HG03571 (cell line): ENCODE measurements at regions not wholly inside any gene's neighbourhood (a gene's known extent, or its start where the extent isn't known, plus 50 kb on each side); places are given as distances from the start of the nearest gene placed in this dataset.

Experiments
- ATAC-seq: cut with Tn5 transposase; IDR thresholded peaks from one replicate; pipeline ENCODE4 v1.9.1; 2021; ENCODE audit not compliant: unreplicated experiment

DNA sequence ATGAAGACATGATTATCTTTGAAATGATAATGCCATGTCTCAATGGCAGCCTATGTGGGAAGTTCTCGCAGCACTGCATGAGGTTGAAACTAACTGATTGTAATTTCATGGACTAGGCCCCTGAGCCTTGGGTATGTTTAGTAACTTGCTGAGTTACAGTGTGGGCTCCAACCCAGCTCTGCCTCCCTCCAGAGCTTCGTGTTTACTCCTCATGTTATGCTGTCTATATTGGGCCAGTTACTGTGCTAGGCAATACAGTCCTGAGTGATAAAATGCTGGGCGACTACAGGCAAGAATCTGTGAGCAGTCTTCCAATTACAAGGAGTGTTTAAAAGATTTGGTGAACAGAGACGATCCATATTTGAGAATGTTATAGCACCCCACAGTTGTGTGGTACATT lies 530.1 kb upstream of the CDH2 start:
- no peak for ATAC-seq

DNA sequence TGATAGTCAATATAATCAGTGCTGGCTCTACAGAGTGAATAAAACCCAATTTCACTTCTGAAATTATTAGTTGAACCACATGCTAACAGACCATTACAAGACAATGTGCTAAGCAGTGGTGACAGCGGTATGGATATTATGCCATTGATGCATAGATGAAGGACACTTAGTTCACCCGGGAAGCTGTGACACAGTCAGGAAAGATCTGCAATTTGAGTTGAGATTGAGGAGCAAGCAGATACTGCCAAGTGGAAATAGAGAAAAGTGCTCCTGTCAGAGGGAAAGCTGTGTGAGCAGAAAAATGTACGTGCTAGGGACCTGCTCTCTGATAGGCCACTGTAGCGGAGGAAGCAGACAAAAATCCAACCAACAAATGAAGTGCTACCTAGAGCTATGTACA lies 529.5 kb upstream of the CDH2 start:
- ATAC-seq: no peak

DNA sequence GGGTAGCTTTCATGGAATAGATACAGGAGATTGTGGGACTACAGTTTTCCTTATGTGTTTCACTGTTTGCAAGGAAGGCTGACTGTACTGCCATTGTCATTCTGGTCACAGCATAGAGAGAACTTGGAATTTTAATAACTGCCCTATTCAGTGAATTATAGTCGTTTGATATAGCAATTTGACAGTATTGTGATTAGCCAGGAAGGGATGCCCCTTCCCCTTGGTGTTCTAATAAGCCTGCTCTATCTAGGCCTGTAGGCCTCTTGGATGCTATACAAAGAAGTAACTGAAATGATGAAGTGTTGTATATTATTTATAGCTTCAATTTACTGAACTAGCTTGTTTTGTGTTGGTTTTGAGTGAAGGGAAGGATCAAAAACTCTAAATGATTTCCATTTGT lies 528.6 kb upstream of the CDH2 start:
- ATAC-seq: no peak

DNA sequence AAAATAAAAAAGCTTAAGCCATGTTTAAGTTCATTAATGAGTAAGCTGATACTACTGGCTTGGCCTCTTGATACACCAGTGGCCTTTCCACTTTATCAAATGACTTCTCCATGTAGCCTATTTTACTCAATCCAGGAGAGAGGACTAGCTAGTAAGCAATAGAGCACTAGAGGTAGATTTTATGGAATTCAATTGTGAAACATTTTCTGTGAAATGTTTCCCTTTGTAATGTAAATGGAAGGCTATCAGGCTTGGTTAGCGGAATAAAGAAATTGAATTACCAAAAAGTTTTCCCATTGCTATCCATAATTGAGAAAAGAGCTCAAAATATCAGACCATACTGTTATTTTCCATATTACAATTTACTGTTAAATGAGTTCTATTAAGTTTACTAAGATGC lies 515.4 kb upstream of the CDH2 start:
- no peak for ATAC-seq

DNA sequence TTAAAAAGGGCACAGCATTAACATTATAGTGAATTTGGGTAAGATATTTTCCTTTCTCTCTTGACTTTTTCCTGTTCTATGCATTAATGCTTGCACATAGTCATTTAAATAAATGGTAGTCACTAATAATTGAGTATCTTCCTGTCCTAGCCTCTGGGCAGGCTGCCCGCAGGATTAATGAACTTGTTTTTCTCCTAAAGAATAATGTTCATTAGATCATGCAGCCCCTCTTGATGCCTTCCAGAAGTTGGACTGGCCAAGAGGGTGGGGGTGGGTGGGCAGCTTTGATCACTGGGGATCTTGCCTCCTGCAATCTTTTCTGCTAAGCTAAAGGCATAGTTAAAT lies 514.5 kb upstream of the CDH2 start:
- ATAC-seq: no peak

DNA sequence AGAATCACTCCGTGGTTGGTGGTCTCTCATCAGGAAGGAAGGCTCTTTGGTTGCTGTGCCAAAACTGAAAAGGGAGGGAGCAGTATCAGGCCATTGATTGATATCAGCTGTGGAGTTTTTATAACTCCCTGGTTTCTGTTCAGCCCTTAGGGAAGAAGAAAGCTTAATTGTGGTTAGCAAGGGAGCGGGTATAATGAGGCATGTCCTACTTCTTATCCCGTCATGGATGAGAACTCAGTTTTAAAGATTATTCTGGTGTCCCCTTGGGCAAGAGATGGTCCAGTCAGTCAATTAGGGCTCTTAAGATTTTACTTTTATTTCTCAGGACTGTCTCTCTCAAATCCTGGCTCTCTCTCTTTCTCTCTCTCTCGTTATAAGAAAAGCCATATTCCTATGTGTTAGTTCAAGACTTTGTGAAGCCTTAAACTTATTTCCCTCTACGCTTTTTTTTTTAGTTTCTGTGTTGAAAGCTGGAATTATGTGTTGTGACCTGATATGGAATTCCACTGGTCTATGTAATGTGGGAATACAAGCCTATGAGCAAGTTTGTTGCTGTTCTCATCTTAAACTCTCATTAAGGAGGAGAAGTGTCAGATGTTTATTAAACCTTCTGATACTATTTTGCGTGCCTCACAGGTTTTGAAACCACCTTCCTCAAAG lies 514.0 kb upstream of the CDH2 start:
- ATAC-seq: no peak

DNA sequence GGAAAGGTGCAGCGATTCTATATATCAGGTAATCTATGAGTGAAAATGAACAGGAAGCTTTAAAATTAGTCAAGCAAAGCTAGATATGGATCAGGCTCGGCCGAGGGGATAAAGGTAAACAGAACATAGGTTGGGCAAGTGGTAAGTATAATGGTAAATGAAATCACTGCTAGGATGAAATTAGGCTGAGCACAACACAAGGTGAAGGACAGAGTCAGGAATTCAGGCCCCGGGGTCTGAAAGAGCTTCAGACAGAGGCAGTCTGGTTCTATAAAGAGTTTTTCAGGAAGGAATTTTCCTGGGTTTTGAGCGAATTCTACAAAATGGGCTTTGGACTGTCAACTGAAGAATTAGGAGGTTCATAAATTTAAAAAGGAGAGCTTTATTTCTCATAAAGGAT lies 513.2 kb upstream of the CDH2 start:
- no peak for ATAC-seq

DNA sequence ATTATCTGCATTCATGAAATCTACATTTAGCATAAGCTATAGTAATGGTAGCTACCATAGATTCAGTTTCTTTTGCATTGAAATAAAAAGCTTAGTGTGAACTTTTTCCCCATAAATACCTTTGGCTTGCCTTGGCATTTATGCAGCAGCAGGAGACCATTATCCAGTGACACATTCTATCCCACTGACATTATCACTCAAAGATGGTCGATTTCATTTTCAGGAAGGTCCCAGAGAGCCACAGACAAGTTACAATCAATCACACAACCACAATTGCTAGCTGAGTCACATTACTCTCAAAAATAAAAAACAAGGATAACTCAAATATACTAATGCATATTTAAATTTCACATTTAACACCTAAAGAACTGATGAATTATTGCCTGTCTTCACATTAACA lies 512.7 kb upstream of the CDH2 start:
- no peak for ATAC-seq

DNA sequence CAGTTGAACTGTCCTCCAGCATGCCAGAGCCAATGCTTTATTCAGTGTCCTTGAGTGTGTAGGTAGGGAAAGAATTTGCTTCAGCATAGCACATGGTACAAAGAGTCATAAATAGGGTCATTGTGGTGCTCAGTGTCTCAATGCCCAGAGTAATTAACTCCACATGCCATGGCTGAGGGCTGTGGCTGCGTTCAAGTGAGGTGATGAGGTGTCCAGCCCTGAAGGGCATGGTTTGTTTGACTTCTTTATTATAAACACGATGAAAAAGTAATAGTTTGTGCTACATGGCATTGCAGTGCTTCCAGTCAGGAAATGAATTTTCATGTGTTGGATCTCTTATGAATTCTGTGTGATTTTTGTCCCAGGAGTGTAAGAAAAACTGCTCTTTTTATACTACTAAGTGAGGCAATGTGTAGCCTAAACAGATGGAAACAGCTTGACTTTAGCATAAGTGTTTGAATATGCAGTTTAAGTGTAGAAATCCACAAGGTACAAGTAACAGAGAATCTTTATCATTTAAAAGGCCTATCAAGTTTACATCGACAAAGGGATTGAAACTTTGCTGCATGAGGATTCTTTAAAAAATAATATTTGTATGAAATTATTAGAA lies 507.9 kb upstream of the CDH2 start:
- ATAC-seq: no peak

DNA sequence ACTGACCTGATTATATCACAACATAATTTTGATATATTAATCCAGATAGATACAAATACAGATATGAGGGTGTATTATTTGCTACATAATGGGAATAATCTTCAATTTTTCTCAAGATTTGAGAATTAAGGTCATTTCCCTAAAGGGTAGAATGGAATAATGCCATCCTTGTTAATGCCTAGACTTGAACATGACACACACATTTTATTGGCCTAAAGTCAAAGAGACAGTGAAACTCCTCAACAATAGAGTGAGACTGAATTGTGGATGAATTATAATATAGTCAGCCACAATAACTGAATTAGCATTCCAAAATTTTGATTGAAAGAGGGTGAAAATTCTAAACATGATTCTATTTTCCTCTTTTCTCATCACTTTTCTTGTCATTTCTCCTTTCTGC lies 506.0 kb upstream of the CDH2 start:
- no peak for ATAC-seq

DNA sequence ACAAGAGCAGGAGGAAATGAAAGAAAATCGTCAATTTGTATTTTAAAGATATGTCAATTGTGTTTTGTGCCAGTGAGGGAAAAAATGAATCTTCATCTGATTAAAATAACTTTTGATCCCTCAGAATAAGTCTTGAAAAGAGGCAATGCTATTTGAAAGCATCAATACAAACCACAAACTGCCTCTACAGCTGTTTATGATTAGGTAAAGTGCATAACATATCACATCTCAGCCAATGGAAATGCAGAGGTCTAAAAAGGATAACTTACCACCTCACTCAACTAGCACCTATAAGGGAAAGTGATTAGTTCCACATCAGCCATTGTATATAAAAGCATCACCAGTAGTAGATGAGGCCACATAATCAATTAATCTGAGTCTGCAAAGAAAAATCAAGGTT lies 492.2 kb upstream of the CDH2 start:
- ATAC-seq: no peak

DNA sequence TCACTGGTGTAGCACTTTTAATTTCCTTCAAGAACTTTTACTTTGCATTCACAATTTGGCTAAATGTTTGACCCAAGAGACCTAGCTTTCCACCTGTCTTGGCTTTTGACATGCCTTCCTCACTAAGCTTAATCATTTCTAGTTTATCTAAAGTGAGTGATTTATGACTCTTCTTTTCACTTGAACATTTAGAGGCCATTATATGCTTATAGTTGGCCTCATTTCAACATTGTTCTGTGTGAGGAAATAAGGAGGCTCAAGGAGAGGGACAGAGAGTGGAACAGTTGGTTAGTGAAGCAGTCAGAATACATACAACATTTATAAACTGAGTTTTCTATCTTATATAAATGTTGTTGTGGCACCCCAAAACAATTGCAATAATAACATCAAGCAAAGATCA lies 489.3 kb upstream of the CDH2 start:
- no peak for ATAC-seq

DNA sequence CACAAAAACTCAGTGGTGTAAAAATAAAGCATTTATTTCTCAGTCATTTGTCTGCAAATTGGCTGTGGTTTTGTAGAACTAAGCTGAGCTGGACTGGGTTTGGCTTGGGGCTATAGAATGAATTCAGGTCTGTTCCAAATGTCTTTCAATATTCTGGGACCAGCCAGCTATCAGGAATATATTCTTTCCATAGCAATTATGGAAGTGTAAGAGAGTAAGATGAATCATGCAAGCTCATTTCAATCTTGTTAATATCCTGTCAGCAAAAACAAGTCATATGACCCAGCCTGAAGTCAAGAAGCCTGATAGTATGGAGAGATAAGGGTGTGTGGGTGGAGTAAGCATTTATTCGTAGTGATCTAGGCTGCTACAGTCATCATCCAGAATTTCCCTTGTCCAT lies 481.0 kb upstream of the CDH2 start:
- no peak for ATAC-seq

DNA sequence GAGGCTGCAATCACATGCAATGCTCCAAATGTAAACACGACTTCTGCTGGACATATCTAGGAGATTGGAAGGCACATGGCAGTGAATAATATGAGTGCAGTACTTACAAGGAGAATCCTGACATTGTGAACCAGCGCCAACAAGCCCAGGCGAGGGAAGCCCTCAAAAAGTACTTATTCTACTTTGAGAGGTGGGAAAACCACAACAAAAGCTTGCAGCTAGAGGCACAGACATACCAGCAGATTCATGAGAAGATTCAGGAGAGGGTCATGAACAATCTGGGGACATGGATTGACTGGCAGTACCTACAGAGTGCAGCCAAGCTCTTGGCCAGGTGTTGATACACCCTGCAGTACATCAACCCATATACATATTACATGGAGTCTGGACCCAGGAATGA lies 475.7 kb upstream of the CDH2 start:
- ATAC-seq: no peak

DNA sequence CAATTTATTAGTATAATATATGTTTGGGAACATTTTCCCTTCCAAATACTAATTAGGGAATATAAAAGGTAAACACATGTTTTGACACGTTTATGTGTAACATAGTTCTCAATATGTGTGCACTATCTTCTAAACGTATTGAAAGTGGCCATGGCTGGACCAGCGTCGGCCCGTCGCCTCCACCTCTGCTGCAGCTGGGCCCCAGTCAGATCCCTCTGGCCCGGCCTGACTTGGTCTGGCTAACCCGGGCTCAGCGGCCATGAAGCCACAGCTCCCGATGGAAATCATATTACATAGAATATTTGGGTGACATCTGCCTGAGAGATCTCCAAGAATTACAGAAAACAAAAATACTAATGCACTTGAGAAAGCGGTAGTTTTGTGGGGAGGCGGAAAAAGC lies 474.4 kb upstream of the CDH2 start:
- no peak for ATAC-seq

DNA sequence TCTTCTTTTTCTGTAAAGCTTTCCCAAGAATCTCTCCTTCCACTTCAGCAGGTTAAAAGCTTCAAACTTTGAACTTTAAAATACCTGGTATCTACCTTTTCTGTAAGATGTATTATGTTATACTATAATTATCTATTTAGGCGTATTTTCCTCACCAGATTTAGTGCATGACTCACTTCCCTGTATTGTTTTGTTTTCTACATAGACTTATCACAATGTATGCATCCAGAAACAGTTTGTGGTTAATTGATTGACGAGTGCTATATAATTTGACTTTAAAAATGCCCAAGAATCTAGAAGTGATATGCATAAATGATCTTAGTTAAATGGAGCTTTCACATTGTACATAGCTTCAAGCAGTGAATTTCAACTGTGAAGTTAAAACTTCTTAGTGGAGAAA lies 473.9 kb upstream of the CDH2 start:
- ATAC-seq: no peak

DNA sequence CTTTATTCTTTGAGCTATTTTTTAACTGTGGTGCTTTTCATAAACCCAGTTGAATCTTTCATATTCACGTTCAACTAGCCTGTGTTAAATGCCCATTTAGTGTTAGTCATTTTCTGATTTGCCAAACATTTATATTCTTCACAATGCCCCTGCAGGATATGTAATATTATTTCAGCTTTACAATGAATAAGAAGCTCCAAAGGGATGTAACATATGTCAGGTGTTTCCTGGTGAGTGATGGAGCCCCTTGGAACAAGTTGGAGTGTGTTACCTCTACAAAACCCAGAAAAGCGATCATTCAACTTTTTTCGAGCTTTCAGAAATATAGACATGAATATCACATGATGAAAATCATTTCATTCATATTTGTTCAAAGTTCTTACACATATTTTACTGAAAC lies 471.0 kb upstream of the CDH2 start:
- no peak for ATAC-seq

DNA sequence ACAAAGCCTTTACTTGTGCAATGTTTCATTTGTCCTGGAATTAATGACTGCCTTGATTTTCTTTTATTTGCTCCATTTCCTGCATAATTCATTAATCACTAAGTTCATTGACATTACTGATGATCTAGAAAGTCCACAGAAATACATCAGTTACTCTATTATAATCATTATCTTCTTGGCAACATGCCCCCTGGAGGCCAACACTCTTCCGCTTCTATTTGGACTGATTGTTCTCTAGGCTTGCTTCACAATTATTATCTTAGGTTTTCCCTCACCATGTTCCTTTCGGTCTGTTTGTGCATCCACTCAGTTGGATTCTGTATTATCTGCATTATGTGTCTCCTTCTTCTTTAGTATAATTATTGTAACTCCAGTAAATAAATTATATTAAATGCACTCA lies 461.0 kb upstream of the CDH2 start:
- ATAC-seq: no peak

DNA sequence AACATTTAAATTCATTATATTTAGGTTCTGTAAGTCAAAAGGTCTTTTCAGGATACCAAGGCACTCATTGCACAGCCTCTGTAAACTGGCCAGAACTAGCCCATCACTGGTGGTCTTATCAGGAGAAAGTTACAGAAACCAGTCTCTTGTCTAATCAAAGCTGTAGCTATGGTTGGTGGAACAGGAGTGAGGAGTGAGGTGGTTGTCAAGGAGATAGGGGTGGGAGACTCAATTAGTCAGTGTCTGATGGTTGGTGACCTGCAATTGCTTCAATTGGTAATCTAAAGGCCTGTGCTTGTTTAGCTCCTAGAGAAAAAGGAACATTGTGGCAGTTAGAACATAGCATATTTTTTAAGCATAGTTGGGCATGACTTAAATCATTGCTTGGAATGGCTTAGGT lies 458.6 kb upstream of the CDH2 start:
- ATAC-seq: no peak

DNA sequence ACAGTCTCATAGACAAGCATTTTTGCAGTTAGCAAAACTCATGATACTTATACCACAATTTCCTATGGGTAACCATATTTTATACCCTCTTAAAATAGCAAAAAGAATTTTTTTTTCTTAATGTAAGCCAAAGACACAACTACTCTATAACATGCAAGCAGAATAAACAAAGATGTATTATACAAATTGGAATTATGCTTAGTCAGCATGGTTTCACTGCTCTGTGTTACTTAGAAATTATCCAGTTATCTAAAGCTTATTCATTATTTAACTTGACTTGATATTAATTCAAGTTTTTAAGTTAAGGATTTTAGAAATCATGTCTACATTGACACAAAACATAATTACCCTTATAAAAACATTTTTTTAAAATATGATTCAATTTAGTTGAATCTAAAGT lies 449.8 kb upstream of the CDH2 start:
- ATAC-seq: no peak

DNA sequence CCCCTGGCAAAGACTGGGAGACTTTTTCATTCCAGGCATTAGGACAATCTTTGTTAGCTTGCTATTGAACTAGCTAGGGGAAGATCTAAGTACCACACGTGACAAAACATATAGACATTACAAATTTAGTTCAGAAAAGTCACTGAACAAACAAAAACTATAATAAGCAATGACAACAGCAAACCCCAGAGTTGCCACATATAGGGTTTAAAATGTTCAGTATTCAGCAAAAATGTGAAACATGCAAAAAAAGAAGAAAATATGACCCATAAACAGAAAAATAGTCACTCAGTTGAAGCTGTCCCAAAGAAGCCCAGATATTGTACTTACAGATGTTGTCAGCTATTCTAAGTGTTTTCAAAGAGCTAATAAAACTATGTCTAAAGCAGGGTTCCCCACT lies 431.1 kb upstream of the CDH2 start:
- no peak for ATAC-seq

DNA sequence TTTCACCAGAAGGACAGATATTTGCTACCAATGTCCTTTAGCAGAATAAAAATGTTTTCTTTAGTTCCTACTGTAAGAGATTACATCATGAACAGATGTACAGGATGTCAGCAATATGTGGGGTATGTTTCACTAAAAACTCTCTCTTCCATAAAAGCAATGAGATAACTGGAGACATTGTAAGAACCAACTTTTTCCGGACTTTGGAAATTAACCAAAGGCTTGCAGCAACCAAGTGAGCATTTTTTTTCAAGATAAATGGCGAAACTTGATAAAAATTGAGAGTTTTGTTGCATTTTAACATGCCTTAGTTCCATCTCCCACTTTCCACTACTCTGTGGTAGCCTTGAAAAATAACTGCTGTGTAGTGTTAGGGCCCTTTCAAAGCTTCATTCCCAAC lies 429.8 kb upstream of the CDH2 start:
- ATAC-seq: no peak

DNA sequence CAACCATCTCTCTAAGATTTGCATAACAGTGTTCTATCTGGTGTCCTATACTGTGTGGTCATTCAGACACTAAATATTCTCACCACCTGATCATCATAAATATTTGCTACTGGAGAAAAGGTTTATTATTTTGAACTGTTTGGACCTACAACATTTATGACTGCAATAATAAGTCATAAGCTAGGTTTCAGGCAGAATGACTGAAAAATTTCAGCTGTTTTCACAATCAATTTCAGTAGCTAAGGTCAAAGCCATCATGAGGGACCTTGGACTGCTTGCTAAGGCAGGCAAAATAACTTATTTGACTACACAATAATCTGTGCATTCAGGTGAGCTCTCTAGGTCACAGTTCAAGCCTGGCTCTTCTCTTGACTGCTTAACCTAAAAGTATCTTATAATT lies 425.5 kb upstream of the CDH2 start:
- ATAC-seq: no peak

DNA sequence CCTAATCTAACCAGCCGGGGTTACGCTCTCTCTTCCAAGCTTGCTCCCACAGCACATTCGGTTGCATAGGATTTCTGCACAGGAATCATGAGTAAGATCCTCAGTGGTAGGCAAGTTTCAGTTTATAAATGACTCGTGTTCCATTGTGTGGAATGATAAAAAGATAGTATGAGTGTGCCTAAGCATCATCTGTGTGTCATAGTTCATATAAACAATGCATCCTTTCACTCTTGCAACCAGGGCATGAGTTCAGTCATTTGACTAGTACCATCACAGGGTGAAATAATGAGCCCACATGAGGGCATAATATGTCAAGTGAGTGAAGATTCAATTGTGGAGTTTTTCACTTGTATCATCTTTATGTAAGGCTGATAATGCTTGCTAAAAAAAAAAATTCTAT lies 417.1 kb upstream of the CDH2 start:
- no peak for ATAC-seq
